DOHH2 (cell line): ENCODE measurements at regions not wholly inside any gene's neighbourhood (a gene's known extent, or its start where the extent isn't known, plus 50 kb on each side); places are given as distances from the start of the nearest gene placed in this dataset.

ENCODE experiments used
- CTCF ChIP-seq: fragments of 200-600 bp; sonication (generic); IDR thresholded peaks from one replicate; pipeline ENCODE4 v1.5.1; 2014; ENCODE audit warnings: antibody characterized with exemption, mild to moderate bottlenecking, low read depth, low read length; ENCODE audit not compliant: poor library complexity, severe bottlenecking
- EZH2phosphoT487 ChIP-seq: fragments of 200-600 bp; sonication (generic); IDR thresholded peaks from 2 replicates; pipeline ENCODE4 v1.6.1; 2017; ENCODE audit warnings: borderline replicate concordance, mild to moderate bottlenecking, antibody characterized with exemption, low read length, moderate library complexity, mixed read lengths

DNA sequence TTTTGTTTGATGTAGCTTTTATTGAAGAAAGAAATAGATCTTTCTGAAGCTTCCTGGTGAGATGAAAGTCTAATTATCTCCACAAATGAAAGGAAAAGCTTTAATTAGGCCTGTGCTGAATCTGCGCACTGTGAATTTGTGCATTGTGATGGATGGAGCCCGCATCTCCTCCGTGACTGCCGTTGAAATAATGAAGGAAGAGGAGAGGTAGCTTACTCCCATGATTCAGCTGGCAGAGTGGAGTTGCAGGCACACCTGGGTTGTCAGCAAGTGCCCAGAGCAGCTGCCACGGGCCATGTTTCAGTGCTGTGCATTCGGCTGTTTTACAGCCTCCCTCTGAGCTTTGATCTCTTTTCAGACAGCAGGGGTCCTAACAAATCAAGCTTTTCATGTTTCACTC, 735.3 kb upstream of the TENM3 start:
- TF ChIP-seq CTCF: no peak
- TF ChIP-seq EZH2phosphoT487: no peak
